HCT116 (cell line): ENCODE measurements at regions not wholly inside any gene's neighbourhood (a gene's known extent, or its start where the extent isn't known, plus 50 kb on each side); places are given as distances from the start of the nearest gene placed in this dataset.

ENCODE experiments used
- ATF3 ChIP-seq: IDR thresholded peaks from 2 replicates; pipeline ENCODE4 v1.6.1; 2012
- CTCF ChIP-seq, 3 experiments: fragments of 200-600 bp in 1 of 3; sonication (generic) in 1 of 3; IDR thresholded peaks in 2 of 3; conservative IDR thresholded peaks in 1 of 3; 2 replicates each; pipeline ENCODE4 v1.5.1; 2012 to 2017; ENCODE audit warnings: low read depth in 2 of 3, low read length in 2 of 3, antibody characterized with exemption in 1 of 3, borderline replicate concordance in 1 of 3, control low read depth in 1 of 3, mild to moderate bottlenecking in 1 of 3, mixed read lengths in 1 of 3, mixed run types in 1 of 3, moderate library complexity in 1 of 3; ENCODE audit not compliant: insufficient read depth in 1 of 3
- ELF1 ChIP-seq: IDR thresholded peaks from 2 replicates; pipeline ENCODE4 v1.6.1; 2012; ENCODE audit warnings: low read depth, borderline replicate concordance
- EZH2 ChIP-seq: fragments of 200-600 bp; sonication (generic); IDR thresholded peaks from 2 replicates; pipeline ENCODE4 v1.6.1; 2017; ENCODE audit warnings: antibody characterized with exemption, mixed run types
- FOSL1 ChIP-seq: IDR thresholded peaks from 2 replicates; pipeline ENCODE4 v1.6.1; 2012; ENCODE audit warnings: low read depth
- POLR2A ChIP-seq: IDR thresholded peaks from 2 replicates; pipeline ENCODE4 v1.7.0; 2011; ENCODE audit warnings: borderline replicate concordance; ENCODE audit not compliant: insufficient read depth, insufficient read length; ENCODE audit errors: extremely low read depth
- POLR2AphosphoS5 ChIP-seq: IDR thresholded peaks from 2 replicates; pipeline ENCODE4 v1.6.1; 2011; ENCODE audit warnings: mild to moderate bottlenecking, low read depth, low read length, moderate library complexity
- REST ChIP-seq: IDR thresholded peaks from 2 replicates; pipeline ENCODE4 v1.6.1; 2012; ENCODE audit warnings: low read depth
- YY1 ChIP-seq: IDR thresholded peaks from 2 replicates; pipeline ENCODE4 v1.6.1; 2011; ENCODE audit warnings: low read length, low read depth, moderate library complexity, mild to moderate bottlenecking; ENCODE audit not compliant: insufficient replicate concordance; ENCODE audit errors: extremely low read depth

GRCh38 chr11:104761511-104761910, 136.7 kb downstream of the CASP12 start:
- TF ChIP-seq EZH2 (no peak), FOSL1 (no peak), POLR2A (no peak), ELF1 (no peak), CTCF (IDR thresholded peaks at IDR 0.05 in 2 of 3, conservative IDR thresholded peaks at IDR 0.05 in 1 of 3; ENCODE audit: borderline replicate concordance in 1 of 3, insufficient read depth in 1 of 3, low read depth in 2 of 3, low read length in 2 of 3) (no peak), REST (no peak), YY1 (no peak), POLR2AphosphoS5 (no peak), ATF3 (no peak)
